ENCODE measurements at regions not wholly inside any gene's neighbourhood (a gene's known extent, or its start where the extent isn't known, plus 50 kb on each side); places are given as distances from the start of the nearest gene placed in this dataset.

- Histone ChIP-seq H3K9me3 (ENCODE audit: low read depth, low read length) (no peaks in the 10 kb centered on the region), H2AFZ (ENCODE audit: low read length) (no peak overlapping the region), H4K20me1 (ENCODE audit: insufficient read depth, low read length) (no peaks in the 10 kb centered on the region), H3K27me3 (ENCODE audit: insufficient read depth, low read length) (no peaks in the 10 kb centered on the region), H3K4me1 (ENCODE audit: insufficient read depth, low read length) (no peaks in the 10 kb centered on the region), H3K4me3 (ENCODE audit: insufficient read depth, low read length) (no peak overlapping the region), H3K36me3 (ENCODE audit: insufficient read depth, low read length) (no peaks in the 10 kb centered on the region), H3K27ac (ENCODE audit: low read depth, low read length) (no peak overlapping the region), H3K4me2 (ENCODE audit: insufficient read depth, low read length) (no peak overlapping the region), H3K79me2 (ENCODE audit: insufficient read depth, low read length) (no peaks in the 10 kb centered on the region)
- no peak for TF ChIP-seq CTCF (IDR thresholded peaks at IDR 0.05; ENCODE audit: extremely low read depth, low read depth, low read length)
- no peak for DNase-seq (ENCODE audit: insufficient read length, low spot score, missing footprints)
Measured at GRCh38 chr1:188584119-188584518, 1755.4 kb downstream of the PLA2G4A start.

GRCh38 chr1:188590641-188591040, 1761.9 kb downstream of the PLA2G4A start:
- TF ChIP-seq CTCF (IDR thresholded peaks at IDR 0.05; ENCODE audit: extremely low read depth, low read depth, low read length), result no peak
- H3K79me2 ChIP-seq (ENCODE audit: insufficient read depth, low read length), result no peaks in the 10 kb centered on the region
- H4K20me1 ChIP-seq (ENCODE audit: insufficient read depth, low read length), result no peaks in the 10 kb centered on the region
- H3K27ac ChIP-seq (ENCODE audit: low read depth, low read length), result no peak overlapping the region
- H2AFZ ChIP-seq (ENCODE audit: low read length), result no peak overlapping the region
- H3K4me1 ChIP-seq (ENCODE audit: insufficient read depth, low read length), result no peaks in the 10 kb centered on the region
- H3K4me2 ChIP-seq (ENCODE audit: insufficient read depth, low read length), result no peak overlapping the region
- H3K27me3 ChIP-seq (ENCODE audit: insufficient read depth, low read length), result no peaks in the 10 kb centered on the region
- no peak for DNase-seq (ENCODE audit: insufficient read length, low spot score, missing footprints)
- no peaks in the 10 kb centered on the region for H3K36me3 ChIP-seq (ENCODE audit: insufficient read depth, low read length)
- H3K4me3 ChIP-seq (ENCODE audit: insufficient read depth, low read length), result no peak overlapping the region
- no peaks in the 10 kb centered on the region for H3K9me3 ChIP-seq (ENCODE audit: low read depth, low read length)

- no peak overlapping the region for H3K4me2 ChIP-seq (ENCODE audit: insufficient read depth, low read length)
- no peaks in the 10 kb centered on the region for H3K36me3 ChIP-seq (ENCODE audit: insufficient read depth, low read length)
- H4K20me1 ChIP-seq (ENCODE audit: insufficient read depth, low read length), result no peaks in the 10 kb centered on the region
- no peak for TF ChIP-seq CTCF (IDR thresholded peaks at IDR 0.05; ENCODE audit: extremely low read depth, low read depth, low read length)
- no peaks in the 10 kb centered on the region for H3K9me3 ChIP-seq (ENCODE audit: low read depth, low read length)
- no peak overlapping the region for H2AFZ ChIP-seq (ENCODE audit: low read length)
- H3K27me3 ChIP-seq (ENCODE audit: insufficient read depth, low read length), result no peaks in the 10 kb centered on the region
- H3K79me2 ChIP-seq (ENCODE audit: insufficient read depth, low read length), result no peaks in the 10 kb centered on the region
- no peaks in the 10 kb centered on the region for H3K4me1 ChIP-seq (ENCODE audit: insufficient read depth, low read length)
- no peak overlapping the region for H3K27ac ChIP-seq (ENCODE audit: low read depth, low read length)
- DNase-seq (ENCODE audit: insufficient read length, low spot score, missing footprints), result no peak
- no peak overlapping the region for H3K4me3 ChIP-seq (ENCODE audit: insufficient read depth, low read length)
Measured at GRCh38 chr1:188594542-188595235, 1765.9 kb downstream of the PLA2G4A start.

GRCh38 chr1:188599313-188599712, 1770.6 kb downstream of the PLA2G4A start:
- Histone ChIP-seq H3K9me3 (ENCODE audit: low read depth, low read length) (peaks cover under 1% of the 10 kb centered on the region), H4K20me1 (ENCODE audit: insufficient read depth, low read length) (no peaks in the 10 kb centered on the region), H3K4me2 (ENCODE audit: insufficient read depth, low read length) (no peak overlapping the region), H3K4me1 (ENCODE audit: insufficient read depth, low read length) (no peaks in the 10 kb centered on the region), H3K27ac (ENCODE audit: low read depth, low read length) (no peak overlapping the region), H3K4me3 (ENCODE audit: insufficient read depth, low read length) (no peak overlapping the region), H2AFZ (ENCODE audit: low read length) (no peak overlapping the region), H3K79me2 (ENCODE audit: insufficient read depth, low read length) (no peaks in the 10 kb centered on the region), H3K36me3 (ENCODE audit: insufficient read depth, low read length) (no peaks in the 10 kb centered on the region), H3K27me3 (ENCODE audit: insufficient read depth, low read length) (no peaks in the 10 kb centered on the region)
- no peak for TF ChIP-seq CTCF (IDR thresholded peaks at IDR 0.05; ENCODE audit: extremely low read depth, low read depth, low read length)
- no peak for DNase-seq (ENCODE audit: insufficient read length, low spot score, missing footprints)
